ENCODE measurements at regions not wholly inside any gene's neighbourhood (a gene's known extent, or its start where the extent isn't known, plus 50 kb on each side); places are given as distances from the start of the nearest gene placed in this dataset.
"Not testable (repeated sequence)": the region's sequence is repeated elsewhere in the genome, so short reads cannot be mapped to it uniquely, and the experiment has no call there.

- Histone ChIP-seq H3K27ac (replicated peaks) (no peak overlapping the region), H3K36me3 (no peaks in the 10 kb centered on the region), H3K4me1 (peaks cover 7% of the 10 kb centered on the region), H3K4me3 (no peak overlapping the region), H3K9me3 (replicated peaks) (no peaks in the 10 kb centered on the region), H3K27me3 (ENCODE audit: low read depth) (no peaks in the 10 kb centered on the region)
- no peak for TF ChIP-seq CTCF (IDR thresholded peaks at IDR 0.05; ENCODE audit: borderline replicate concordance)
- DNase-seq = no peak
- intact Hi-C loops (cut with micrococcal nuclease) = no loop called here
These were observed 91.7 kb upstream of the SLCO6A1 start for GRCh38 chr5:102590467-102590866.

GRCh38 chr5:102591650-102592049 is 92.8 kb upstream of the SLCO6A1 start:
- Histone ChIP-seq H3K9me3 (replicated peaks) (no peaks in the 10 kb centered on the region), H3K27ac (replicated peaks) (no peak overlapping the region), H3K27me3 (ENCODE audit: low read depth) (no peaks in the 10 kb centered on the region), H3K4me1 (peaks cover 2% of the 10 kb centered on the region), H3K36me3 (no peaks in the 10 kb centered on the region), H3K4me3 (no peak overlapping the region)
- no peak for DNase-seq
- intact Hi-C loops (cut with micrococcal nuclease) = no loop called here
- TF ChIP-seq CTCF (IDR thresholded peaks at IDR 0.05; ENCODE audit: borderline replicate concordance) = no peak

GRCh38 chr5:102592586-102592985 is 93.8 kb upstream of the SLCO6A1 start:
- intact Hi-C loops (cut with micrococcal nuclease); H3K4me3 ChIP-seq; H3K9me3 ChIP-seq (replicated peaks); H3K27ac ChIP-seq (replicated peaks); DNase-seq; H3K4me1 ChIP-seq; H3K36me3 ChIP-seq; H3K27me3 ChIP-seq (ENCODE audit: low read depth): not testable (repeated sequence)

GRCh38 chr5:102594192-102594591 is 95.4 kb upstream of the SLCO6A1 start:
- no peak overlapping the region for H3K27ac ChIP-seq (replicated peaks)
- H3K4me3 ChIP-seq = no peak overlapping the region
- no peaks in the 10 kb centered on the region for H3K27me3 ChIP-seq (ENCODE audit: low read depth)
- no peak for DNase-seq
- intact Hi-C loops (cut with micrococcal nuclease) = no loop called here
- TF ChIP-seq CTCF (IDR thresholded peaks at IDR 0.05; ENCODE audit: borderline replicate concordance) = no peak
- no peaks in the 10 kb centered on the region for H3K4me1 ChIP-seq
- H3K9me3 ChIP-seq (replicated peaks) = no peaks in the 10 kb centered on the region
- no peaks in the 10 kb centered on the region for H3K36me3 ChIP-seq

GRCh38 chr5:102595332-102595731 is 96.5 kb upstream of the SLCO6A1 start:
- intact Hi-C loops (cut with micrococcal nuclease) = no loop called here
- Histone ChIP-seq H3K4me3 (no peak overlapping the region), H3K9me3 (replicated peaks) (no peaks in the 10 kb centered on the region), H3K36me3 (no peaks in the 10 kb centered on the region), H3K4me1 (no peaks in the 10 kb centered on the region), H3K27me3 (ENCODE audit: low read depth) (no peaks in the 10 kb centered on the region), H3K27ac (replicated peaks) (no peak overlapping the region)
- no peak for TF ChIP-seq CTCF (IDR thresholded peaks at IDR 0.05; ENCODE audit: borderline replicate concordance)
- DNase-seq = no peak

GRCh38 chr5:102596113-102596512 is 97.3 kb upstream of the SLCO6A1 start:
- H3K27me3 ChIP-seq (ENCODE audit: low read depth) = no peaks in the 10 kb centered on the region
- intact Hi-C loops (cut with micrococcal nuclease) = no loop called here
- H3K9me3 ChIP-seq (replicated peaks) = no peaks in the 10 kb centered on the region
- DNase-seq = no peak
- no peak overlapping the region for H3K4me3 ChIP-seq
- H3K36me3 ChIP-seq = no peaks in the 10 kb centered on the region
- H3K4me1 ChIP-seq = no peaks in the 10 kb centered on the region
- H3K27ac ChIP-seq (replicated peaks) = no peak overlapping the region
- TF ChIP-seq CTCF (IDR thresholded peaks at IDR 0.05; ENCODE audit: borderline replicate concordance) = no peak
